DOHH2 (cell line): ENCODE measurements at regions not wholly inside any gene's neighbourhood (a gene's known extent, or its start where the extent isn't known, plus 50 kb on each side); places are given as distances from the start of the nearest gene placed in this dataset.

Experiments used
- CTCF ChIP-seq: fragments of 200-600 bp; sonication (generic); IDR thresholded peaks from one replicate; pipeline ENCODE4 v1.5.1; 2014; ENCODE audit warnings: antibody characterized with exemption, mild to moderate bottlenecking, low read depth, low read length; ENCODE audit not compliant: poor library complexity, severe bottlenecking
- EZH2phosphoT487 ChIP-seq: fragments of 200-600 bp; sonication (generic); IDR thresholded peaks from 2 replicates; pipeline ENCODE4 v1.6.1; 2017; ENCODE audit warnings: borderline replicate concordance, mild to moderate bottlenecking, antibody characterized with exemption, low read length, moderate library complexity, mixed read lengths

DNA sequence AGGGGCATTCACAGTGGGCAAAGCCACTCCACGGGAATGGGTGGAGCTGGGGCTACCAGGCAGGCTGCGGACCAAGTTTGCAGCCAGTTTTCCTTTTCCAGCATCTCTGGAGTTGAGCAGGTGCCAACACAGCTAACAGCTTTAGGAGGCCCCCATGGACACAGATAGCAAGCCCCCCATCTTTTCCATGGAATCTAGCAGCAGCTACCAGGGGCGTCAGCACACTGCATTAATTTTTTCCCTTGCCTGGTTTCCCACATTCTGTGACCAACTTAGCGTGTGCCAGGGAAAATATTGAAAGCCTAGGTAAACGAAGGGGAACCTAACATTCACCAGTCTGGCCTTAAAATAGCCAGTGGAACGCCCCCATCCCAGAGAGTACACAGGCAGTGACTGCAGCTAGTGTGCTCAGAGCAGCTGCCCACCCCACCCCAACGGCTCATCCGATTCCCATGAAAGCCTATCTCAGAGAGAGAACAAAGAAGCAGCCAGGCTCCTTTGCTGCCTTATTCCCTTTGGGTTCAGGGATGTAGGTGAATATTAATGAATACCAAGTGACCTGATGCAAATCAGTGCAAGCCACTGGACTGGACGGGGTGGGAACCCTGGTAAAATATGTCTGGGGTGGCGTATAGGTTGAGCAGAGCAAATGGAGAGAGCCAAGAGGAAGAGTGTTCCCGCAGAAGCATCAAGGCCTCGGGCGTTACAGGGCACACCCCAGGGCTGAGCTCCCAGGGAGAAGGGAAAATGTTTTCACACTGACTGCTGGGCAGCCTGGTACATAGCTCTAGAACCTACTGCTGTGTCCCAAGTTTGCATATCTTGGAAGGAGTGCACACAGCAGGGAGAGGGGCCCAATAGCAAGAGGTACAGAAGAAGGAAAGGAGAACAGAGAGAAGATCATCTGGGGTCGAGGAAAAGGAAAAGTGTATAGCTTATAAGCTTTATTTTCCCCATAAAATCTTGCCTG lies 73.9 kb upstream of the SOX9 start:
- TF ChIP-seq CTCF (no peak), EZH2phosphoT487 (no peak)
